HepG2 (cell line): ENCODE measurements at regions not wholly inside any gene's neighbourhood (a gene's known extent, or its start where the extent isn't known, plus 50 kb on each side); places are given as distances from the start of the nearest gene placed in this dataset.

ENCODE experiments used
- NFYB ChIP-seq: sonication (generic); formaldehyde crosslinking; IDR thresholded peaks from 2 replicates; pipeline ENCODE4 v1.4.0; 2020; ENCODE audit warnings: missing genetic modification reagents
- TAF1 ChIP-seq: sonication (generic); formaldehyde crosslinking; IDR thresholded peaks from 2 replicates; pipeline ENCODE4 v1.4.0; 2020; ENCODE audit warnings: missing genetic modification reagents
- ZFP41 ChIP-seq: sonication (generic); formaldehyde crosslinking; IDR thresholded peaks from 2 replicates; pipeline ENCODE4 v1.4.0; 2020; ENCODE audit warnings: mild to moderate bottlenecking, missing genetic modification reagents, borderline replicate concordance

DNA sequence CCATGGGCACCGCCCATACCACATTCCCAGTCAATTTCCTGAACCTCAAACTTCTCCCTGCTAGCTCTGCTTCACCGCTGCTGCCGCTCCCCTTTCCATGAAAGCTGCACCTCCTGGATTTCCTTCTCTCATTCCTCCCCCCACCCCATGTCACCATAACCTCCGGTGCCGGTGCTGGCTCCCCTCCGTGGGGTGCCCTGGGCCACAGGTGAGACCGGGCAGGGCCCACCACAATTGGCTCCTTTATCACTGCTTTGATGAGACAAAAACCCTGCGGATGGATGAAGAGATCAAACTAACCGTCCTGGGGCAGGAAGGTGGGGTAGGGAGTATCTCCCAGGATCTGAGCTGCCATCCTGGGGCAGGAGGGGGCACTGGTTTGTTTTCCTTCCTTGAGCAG, 111.3 kb upstream of the LHX1 start:
- TF ChIP-seq NFYB (CRISPR knock-in tag) (no peak), TAF1 (no peak), ZFP41 (CRISPR knock-in tag) (no peak)
